HEK293 (cell line): ENCODE measurements at regions not wholly inside any gene's neighbourhood (a gene's known extent, or its start where the extent isn't known, plus 50 kb on each side); places are given as distances from the start of the nearest gene placed in this dataset.

Source experiments
- HOXA7 ChIP-seq: sonication (generic); formaldehyde crosslinking; IDR thresholded peaks from 2 replicates; pipeline ENCODE4 v1.8.1; 2022; ENCODE audit warnings: missing genetic modification reagents, borderline replicate concordance
- PRDM6 ChIP-seq: fragments of 450-650 bp; formaldehyde crosslinking; IDR thresholded peaks from 2 replicates; pipeline ENCODE4 v1.5.1; 2017; ENCODE audit warnings: missing biosample characterization, missing genetic modification characterization
- REPIN1 ChIP-seq: fragments of 450-650 bp; formaldehyde crosslinking; IDR thresholded peaks from 2 replicates; pipeline ENCODE4 v1.5.1; 2017; ENCODE audit warnings: missing biosample characterization, missing genetic modification characterization, low read depth
- ZNF10 ChIP-seq: fragments of 450-650 bp; formaldehyde crosslinking; IDR thresholded peaks from 2 replicates; pipeline ENCODE4 v1.5.1; 2017; ENCODE audit warnings: missing biosample characterization, missing genetic modification characterization
- ZNF24 ChIP-seq: fragments of 450-650 bp; formaldehyde crosslinking; IDR thresholded peaks from 2 replicates; pipeline ENCODE4 v1.5.1; 2016; ENCODE audit warnings: missing biosample characterization, missing genetic modification characterization
- ZNF335 ChIP-seq: fragments of 450-650 bp; formaldehyde crosslinking; conservative IDR thresholded peaks from 2 replicates; pipeline ENCODE4 v1.5.1; 2016; ENCODE audit warnings: missing biosample characterization, missing genetic modification characterization
- ZNF362 ChIP-seq: fragments of 450-650 bp; formaldehyde crosslinking; IDR thresholded peaks from 2 replicates; pipeline ENCODE4 v1.5.1; 2016; ENCODE audit warnings: missing biosample characterization, missing genetic modification characterization
- ZNF404 ChIP-seq: fragments of 450-650 bp; formaldehyde crosslinking; IDR thresholded peaks from 2 replicates; pipeline ENCODE4 v1.5.1; 2017; ENCODE audit warnings: missing biosample characterization, missing genetic modification characterization
- ZNF558 ChIP-seq: fragments of 450-650 bp; formaldehyde crosslinking; IDR thresholded peaks from 2 replicates; pipeline ENCODE4 v1.5.1; 2016; ENCODE audit warnings: missing biosample characterization, missing genetic modification characterization
- ZNF776 ChIP-seq: fragments of 450-650 bp; formaldehyde crosslinking; IDR thresholded peaks from 2 replicates; pipeline ENCODE4 v1.5.0; 2017; ENCODE audit warnings: missing biosample characterization, missing genetic modification characterization, borderline replicate concordance
- ZNF785 ChIP-seq: fragments of 450-650 bp; formaldehyde crosslinking; IDR thresholded peaks from 2 replicates; pipeline ENCODE4 v1.5.1; 2016; ENCODE audit warnings: missing biosample characterization, missing genetic modification characterization
- ZNF791 ChIP-seq: fragments of 450-650 bp; formaldehyde crosslinking; IDR thresholded peaks from 2 replicates; pipeline ENCODE4 v1.5.1; 2016; ENCODE audit warnings: missing biosample characterization, missing genetic modification characterization
- TF ChIP-seq, protein P1 (sequence below): fragments of 450-650 bp; formaldehyde crosslinking; IDR thresholded peaks from 2 replicates; pipeline ENCODE4 v1.5.1; 2016; ENCODE audit warnings: missing biosample characterization, missing genetic modification characterization

- TF ChIP-seq, protein P1, sequence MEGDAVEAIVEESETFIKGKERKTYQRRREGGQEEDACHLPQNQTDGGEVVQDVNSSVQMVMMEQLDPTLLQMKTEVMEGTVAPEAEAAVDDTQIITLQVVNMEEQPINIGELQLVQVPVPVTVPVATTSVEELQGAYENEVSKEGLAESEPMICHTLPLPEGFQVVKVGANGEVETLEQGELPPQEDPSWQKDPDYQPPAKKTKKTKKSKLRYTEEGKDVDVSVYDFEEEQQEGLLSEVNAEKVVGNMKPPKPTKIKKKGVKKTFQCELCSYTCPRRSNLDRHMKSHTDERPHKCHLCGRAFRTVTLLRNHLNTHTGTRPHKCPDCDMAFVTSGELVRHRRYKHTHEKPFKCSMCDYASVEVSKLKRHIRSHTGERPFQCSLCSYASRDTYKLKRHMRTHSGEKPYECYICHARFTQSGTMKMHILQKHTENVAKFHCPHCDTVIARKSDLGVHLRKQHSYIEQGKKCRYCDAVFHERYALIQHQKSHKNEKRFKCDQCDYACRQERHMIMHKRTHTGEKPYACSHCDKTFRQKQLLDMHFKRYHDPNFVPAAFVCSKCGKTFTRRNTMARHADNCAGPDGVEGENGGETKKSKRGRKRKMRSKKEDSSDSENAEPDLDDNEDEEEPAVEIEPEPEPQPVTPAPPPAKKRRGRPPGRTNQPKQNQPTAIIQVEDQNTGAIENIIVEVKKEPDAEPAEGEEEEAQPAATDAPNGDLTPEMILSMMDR (tag by site-specific recombination) = no peak
- no peak for TF ChIP-seq ZNF785 (tag by site-specific recombination)
- no peak for TF ChIP-seq PRDM6 (tag by site-specific recombination)
- no peak for TF ChIP-seq ZNF335 (tag by site-specific recombination)
- no peak for TF ChIP-seq ZNF791
- no peak for TF ChIP-seq ZNF362
- TF ChIP-seq ZNF24 (tag by site-specific recombination) = no peak
- no peak for TF ChIP-seq ZNF404 (tag by site-specific recombination)
- no peak for TF ChIP-seq ZNF558 (tag by site-specific recombination)
- TF ChIP-seq ZNF10 = no peak
- no peak for TF ChIP-seq HOXA7
- TF ChIP-seq ZNF776 (tag by site-specific recombination) = no peak
- no peak for TF ChIP-seq REPIN1 (tag by site-specific recombination)
Observed at GRCh38 chr3:154967090-154967489, 113.0 kb upstream of the MME start.
